GM21447 (cell line): ENCODE measurements at regions not wholly inside any gene's neighbourhood (a gene's known extent, or its start where the extent isn't known, plus 50 kb on each side); places are given as distances from the start of the nearest gene placed in this dataset.

Source experiments
- ATAC-seq: cut with Tn5 transposase; IDR thresholded peaks from one replicate; pipeline ENCODE4 v1.9.1; 2021; ENCODE audit not compliant: unreplicated experiment

GRCh38 chr4:136862653-136863052 lies 669.6 kb downstream of the PCDH18 start:
- ATAC-seq: no peak

DNA sequence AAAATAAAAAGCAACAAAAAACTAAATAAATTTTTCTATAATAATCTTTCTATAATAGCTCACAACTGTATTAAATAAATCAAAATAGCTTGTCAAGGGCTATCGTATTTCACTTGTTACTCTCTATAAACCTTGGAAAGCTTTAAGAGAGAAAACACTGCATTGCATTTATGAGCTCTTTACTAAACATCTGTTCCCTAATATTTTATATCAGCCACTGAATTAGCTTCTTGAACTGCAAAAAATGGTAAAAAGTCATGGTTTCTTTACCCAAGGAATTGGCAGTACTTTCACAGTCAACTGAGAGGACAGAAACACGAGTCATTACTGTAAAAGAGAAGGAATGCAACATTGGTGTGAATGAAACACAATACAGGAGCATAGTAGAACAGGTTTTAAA lies 671.2 kb downstream of the PCDH18 start:
- no peak for ATAC-seq

DNA sequence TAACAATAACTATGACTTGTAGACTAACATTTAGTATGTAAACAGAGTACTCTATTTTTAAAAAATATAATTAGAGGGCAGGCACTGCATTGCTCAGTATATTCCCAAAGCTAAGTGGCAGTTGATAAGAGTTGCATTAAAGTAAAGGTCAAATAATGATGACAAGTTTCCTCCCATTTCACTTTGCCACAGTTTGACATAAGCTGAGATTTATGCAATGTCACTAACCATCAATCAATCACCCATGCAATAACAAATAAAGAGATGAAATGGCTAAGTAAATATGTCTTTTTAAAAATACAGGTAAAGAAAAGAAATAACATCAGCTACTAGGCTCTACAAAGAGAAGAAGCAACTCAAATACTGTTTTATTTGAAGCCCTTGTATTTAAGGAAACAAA lies 673.4 kb downstream of the PCDH18 start:
- no peak for ATAC-seq

GRCh38 chr4:136855886-136856285 lies 676.4 kb downstream of the PCDH18 start:
- ATAC-seq: no peak

GRCh38 chr4:136850446-136850845 lies 681.8 kb downstream of the PCDH18 start:
- ATAC-seq: no peak

DNA sequence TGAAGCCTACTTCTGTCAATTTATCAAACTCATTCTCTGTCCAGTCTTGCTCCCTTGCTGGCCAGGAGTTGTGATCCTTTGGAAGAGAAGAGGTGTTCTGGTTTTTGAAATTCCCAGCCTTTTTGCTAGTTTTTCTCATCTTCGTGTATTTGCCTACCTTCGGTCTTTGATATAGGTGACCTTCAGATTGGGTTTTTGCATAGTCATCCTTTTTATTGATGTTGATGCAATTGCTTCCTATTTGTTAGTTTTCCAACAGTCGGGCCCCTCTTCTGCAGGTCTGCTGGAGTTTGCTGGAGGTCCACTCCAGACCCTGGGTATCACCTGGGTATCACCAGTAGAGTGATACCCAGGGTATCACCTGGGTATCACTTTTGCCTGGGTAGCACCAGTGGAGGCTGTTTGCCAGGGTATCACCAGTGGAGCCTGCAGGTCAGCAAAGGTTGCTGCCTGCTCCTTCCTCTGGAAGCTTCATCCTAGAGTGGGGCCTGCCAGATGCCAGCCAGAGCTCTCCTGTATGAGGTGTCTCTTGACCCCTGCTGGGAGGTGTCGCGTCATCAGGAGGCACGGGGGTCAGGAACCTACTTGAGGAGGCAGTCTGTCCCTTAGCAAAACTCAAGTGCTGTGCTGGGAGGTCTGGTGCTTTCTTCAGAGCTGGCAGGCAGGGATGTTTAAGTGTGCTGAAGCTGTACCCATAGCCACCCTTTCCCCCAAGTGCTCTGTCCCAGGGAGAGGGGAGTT lies 684.2 kb downstream of the PCDH18 start:
- no peak for ATAC-seq

- no peak for ATAC-seq
Observed at GRCh38 chr4:136841526-136841925, 690.8 kb downstream of the PCDH18 start.

- no peak for ATAC-seq
Observed at GRCh38 chr4:136838607-136839006, 693.7 kb downstream of the PCDH18 start.

DNA sequence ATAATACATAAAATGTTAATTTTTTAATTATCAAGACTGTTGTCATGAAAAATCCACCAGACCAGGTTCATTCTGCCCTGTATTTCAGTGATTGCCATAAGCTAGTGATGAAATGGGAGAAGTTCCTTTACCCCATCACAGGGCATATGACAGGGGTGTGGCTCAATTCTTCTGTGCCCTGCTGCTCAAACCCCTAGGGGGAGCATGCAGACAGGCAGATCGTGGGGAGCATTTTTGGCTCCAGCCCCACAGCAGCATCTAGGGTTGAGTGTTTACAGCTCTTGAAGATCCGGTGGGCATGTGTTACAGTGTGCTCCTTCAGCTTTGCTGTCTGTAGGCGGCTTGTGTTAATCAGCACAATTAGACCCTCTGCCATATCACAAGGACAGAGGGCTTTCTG lies 700.7 kb downstream of the PCDH18 start:
- no peak for ATAC-seq

DNA sequence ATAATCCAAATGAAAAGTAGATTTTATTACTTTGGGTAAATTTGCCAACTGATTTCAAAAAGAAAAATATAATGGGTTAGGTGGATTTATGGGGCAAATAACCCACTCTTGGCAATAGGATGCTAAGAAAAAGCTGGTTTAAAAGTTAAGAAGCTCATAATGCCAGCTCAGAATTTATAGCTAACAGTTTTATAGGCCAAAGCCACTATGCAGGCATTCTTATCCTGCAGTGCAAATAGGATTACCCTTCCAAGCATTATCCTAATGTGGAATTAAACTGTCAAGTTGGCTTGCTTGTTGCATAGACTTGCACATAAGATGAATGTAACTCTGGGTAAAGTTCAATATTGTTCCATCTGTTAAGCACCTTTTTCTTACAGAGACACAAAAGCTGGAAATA lies 703.0 kb downstream of the PCDH18 start:
- ATAC-seq: no peak

DNA sequence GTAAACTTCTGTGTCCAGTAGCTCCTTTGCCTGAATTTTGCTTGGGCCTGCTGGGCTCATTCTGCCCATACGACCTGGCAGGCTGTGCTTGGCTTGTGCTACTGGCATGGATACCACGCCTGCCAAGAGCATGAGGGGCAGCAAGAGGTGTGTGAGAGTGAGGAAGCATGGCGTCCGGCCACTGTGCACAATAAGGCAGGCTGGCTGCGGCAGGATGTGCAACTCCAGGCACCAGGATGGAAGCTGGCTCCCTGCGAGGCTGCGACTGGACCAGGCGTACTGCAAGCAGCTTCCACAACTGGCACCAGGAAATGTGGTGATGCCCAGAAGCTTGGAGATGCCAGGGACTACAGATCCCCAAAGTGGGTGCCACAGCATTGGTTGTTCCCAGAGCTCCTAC lies 709.3 kb downstream of the PCDH18 start:
- ATAC-seq: no peak

GRCh38 chr4:136818811-136819330 lies 713.4 kb downstream of the PCDH18 start:
- no peak for ATAC-seq

DNA sequence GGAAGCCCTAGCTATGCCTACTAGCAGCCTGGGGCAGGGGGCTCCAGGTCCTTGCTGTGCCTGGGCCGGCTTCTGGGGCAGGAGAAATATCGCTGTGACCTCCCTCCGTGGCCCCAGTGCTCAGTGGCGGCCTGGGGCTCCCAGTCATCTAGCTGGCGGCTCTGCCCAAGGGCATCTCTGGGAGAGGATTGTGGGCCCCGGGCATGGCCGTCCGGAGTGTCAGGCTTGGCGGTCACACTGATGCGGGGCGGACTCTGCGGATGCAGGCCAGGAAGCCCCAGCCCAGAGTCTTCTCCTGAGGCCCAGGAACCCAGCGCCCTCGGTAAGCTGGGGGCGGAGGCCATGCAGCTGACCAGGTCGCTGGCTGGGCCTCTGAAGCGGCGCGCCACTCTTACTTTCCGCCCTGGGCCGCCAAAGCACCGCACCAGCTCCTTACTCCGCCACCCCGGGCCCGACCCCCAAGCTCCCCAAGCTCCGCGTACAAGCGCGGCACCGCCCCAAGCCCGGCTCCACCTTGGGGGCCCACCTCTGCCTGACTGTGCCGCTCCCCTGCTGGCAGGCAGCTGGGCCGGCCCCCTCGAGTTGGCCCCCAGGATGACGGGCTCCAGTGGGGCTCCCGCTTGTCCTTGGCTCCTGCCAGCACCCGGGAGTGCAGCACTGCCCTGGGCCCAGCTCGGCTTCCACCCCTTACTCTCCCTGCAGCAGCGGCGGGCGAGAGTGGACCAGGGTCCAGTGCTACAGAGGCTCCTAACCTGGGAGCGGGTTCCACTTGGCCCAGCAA lies 720.0 kb downstream of the PCDH18 start:
- no peak for ATAC-seq

- ATAC-seq: no peak
Observed at GRCh38 chr4:136811496-136812077, 720.7 kb downstream of the PCDH18 start.

DNA sequence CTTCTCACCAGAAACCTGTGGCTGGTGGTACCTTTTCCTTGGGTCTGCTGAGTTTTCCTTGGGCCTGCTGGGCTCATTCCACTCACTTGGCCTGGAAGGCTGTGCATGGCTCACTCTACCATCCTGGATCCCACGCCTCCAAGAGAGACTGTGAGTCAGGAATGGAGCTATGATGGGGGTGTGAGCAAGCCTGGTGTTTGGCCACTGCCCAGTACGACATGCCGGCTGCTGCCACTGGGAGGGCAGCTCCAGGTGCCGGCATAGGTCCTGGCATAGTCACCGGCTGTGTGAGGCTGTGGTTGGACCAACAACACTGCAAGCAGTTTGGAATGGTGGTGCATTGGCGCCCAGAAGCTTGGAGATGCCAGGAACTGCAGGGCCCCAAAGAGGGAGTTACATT lies 721.7 kb downstream of the PCDH18 start:
- ATAC-seq: no peak

DNA sequence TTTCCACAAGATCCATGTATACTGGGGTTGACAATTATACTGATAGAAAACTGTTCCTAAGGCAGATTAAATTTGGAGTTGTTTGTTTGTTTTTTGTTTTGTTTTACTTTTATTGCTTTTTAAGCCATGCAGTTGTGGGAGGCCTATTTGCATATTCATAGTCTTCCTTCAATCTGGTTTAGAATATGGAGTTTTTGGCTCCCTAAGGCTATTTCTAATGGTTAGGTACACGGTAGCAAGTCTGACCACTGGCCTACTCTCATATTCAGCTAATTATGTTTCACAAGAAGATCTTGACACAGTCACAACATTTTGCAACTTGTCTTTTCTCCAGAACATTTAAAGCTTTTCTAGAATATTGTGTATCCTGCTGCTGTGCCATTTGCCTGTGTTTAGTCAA lies 725.5 kb downstream of the PCDH18 start:
- ATAC-seq: no peak

DNA sequence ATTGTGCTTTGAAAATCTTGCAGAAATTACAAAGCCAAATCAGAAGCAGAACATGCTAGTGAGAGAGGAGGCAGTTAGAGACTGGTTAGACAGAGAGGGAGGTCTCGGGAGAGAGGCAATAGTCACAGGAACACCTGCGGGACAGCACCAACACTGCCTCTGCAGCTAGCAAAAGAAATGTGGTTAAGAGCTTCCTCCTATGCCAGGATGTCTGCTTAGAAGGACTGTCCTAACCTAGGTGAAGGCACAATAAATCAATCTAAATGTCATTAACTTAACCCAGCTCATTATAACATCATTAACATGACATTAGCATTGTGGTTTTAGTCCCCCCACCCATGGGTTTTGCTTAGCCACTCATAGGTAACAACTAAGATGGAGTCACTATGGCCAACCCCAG lies 726.7 kb downstream of the PCDH18 start:
- no peak for ATAC-seq

DNA sequence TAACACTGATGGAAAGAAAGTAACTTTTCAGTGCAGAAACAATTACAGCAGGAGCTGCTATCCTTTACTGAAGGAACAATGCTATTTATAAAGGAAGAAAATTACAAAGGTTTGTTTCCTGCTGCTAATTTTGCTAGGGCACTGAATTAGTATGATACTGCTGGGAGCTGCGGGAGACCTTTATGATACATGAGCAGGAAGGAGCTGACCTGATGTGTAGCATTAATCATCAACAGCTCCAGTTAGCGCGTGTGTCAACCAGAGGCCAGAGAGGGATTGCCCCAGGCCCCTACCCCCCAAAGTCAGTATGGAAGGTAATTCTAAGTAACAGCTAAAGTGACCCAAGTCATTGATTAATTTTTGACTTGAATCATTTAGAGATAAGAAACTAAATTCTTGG lies 728.9 kb downstream of the PCDH18 start:
- no peak for ATAC-seq

GRCh38 chr4:136800248-136800647 lies 732.0 kb downstream of the PCDH18 start:
- no peak for ATAC-seq

DNA sequence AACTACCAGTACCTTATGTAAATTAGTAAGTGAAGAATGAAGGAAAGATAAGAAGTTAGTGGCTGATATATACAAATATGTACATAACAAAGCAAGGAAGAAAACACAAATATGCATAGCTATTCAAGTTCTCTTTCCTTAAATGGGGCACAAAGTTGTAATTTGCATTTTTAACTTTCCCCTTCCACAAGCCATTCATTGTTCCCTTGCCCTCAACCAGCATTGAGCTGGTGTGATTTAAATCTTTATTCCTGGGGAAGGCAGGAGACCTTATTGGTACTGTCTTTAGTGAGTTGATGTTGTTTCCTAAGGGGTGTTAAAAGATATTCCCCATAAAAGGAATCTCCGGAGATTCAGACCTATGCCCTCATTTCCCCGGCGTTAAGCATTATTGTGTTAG lies 735.3 kb downstream of the PCDH18 start:
- no peak for ATAC-seq

DNA sequence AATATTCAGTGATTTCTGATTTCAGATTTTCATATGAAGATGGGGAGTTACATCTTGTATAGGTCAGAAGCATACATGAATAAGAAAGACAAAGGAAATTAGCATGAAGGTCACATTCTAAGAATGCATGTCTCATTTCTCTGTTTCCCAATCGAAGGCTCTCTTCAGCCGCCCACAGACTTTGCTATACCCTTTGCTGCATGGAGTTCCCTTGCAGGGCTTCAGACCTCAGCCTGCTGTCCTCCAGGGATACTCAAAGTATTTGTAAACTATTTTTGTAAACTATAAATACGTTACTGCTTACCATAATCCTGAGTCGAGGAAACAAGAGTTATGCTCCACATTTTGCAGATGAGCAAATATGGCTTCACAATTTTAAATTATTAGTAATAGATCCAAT lies 738.4 kb downstream of the PCDH18 start:
- no peak for ATAC-seq

GRCh38 chr4:136784326-136784725 lies 748.0 kb downstream of the PCDH18 start:
- ATAC-seq: no peak
